H9 (cell line): ENCODE measurements at regions not wholly inside any gene's neighbourhood (a gene's known extent, or its start where the extent isn't known, plus 50 kb on each side); places are given as distances from the start of the nearest gene placed in this dataset.

ENCODE experiments used
- DNase-seq: peaks from one replicate; pipeline ENCODE4 v3.0.0-alpha.2; 2017
- H2AFZ ChIP-seq: one replicate; pipeline ENCODE4 v1.6.1; 2013; ENCODE audit warnings: mild to moderate bottlenecking, low read length, control low read depth, moderate library complexity
- H2AK5ac ChIP-seq: 2 replicates; pipeline ENCODE4 v1.6.1; 2013; ENCODE audit warnings: low read length, control low read depth, mixed read lengths; ENCODE audit not compliant: insufficient read length
- H2BK120ac ChIP-seq: one replicate; pipeline ENCODE4 v1.6.1; 2013; ENCODE audit warnings: low read depth, mild to moderate bottlenecking, low read length, control low read depth, inconsistent platforms; ENCODE audit not compliant: poor library complexity, severe bottlenecking
- H2BK12ac ChIP-seq: 2 replicates; pipeline ENCODE4 v1.6.1; 2013; ENCODE audit warnings: low read length, control low read depth, mixed read lengths, low read depth; ENCODE audit not compliant: insufficient read length
- H2BK15ac ChIP-seq: 2 replicates; pipeline ENCODE4 v1.6.1; 2013; ENCODE audit warnings: low read depth, low read length, control low read depth
- H2BK20ac ChIP-seq: one replicate; pipeline ENCODE4 v1.6.1; 2013; ENCODE audit warnings: low read depth, mild to moderate bottlenecking, low read length, control low read depth, inconsistent platforms; ENCODE audit not compliant: poor library complexity, severe bottlenecking
- H2BK5ac ChIP-seq: 2 replicates; pipeline ENCODE4 v1.6.1; 2013; ENCODE audit warnings: low read length, control low read depth, mixed read lengths; ENCODE audit not compliant: insufficient read length
- H3K14ac ChIP-seq: 2 replicates; pipeline ENCODE4 v1.6.1; 2013; ENCODE audit warnings: low read length, control low read depth; ENCODE audit not compliant: insufficient read depth
- H3K18ac ChIP-seq: 2 replicates; pipeline ENCODE4 v1.6.1; 2013; ENCODE audit warnings: low read depth, mild to moderate bottlenecking, mixed read lengths, low read length, control low read depth; ENCODE audit not compliant: insufficient read length
- H3K23ac ChIP-seq: 2 replicates; pipeline ENCODE4 v1.6.1; 2013; ENCODE audit warnings: low read length, control low read depth, mixed read lengths, low read depth; ENCODE audit not compliant: insufficient read length
- H3K23me2 ChIP-seq: 2 replicates; pipeline ENCODE4 v1.6.1; 2013; ENCODE audit warnings: low read depth, mild to moderate bottlenecking, mixed read lengths, low read length, control low read depth; ENCODE audit not compliant: insufficient read length, poor library complexity, severe bottlenecking
- H3K27ac ChIP-seq: 2 replicates; pipeline ENCODE4 v1.5.1; 2013; ENCODE audit warnings: low read length, control low read depth, mixed read lengths, low read depth; ENCODE audit not compliant: insufficient read length
- H3K27me3 ChIP-seq: 2 replicates; pipeline ENCODE4 v1.6.1; 2013; ENCODE audit warnings: low read length, control low read depth, inconsistent platforms; ENCODE audit not compliant: insufficient read depth
- H3K4ac ChIP-seq: 2 replicates; pipeline ENCODE4 v1.6.1; 2013; ENCODE audit warnings: low read depth, mild to moderate bottlenecking, control low read depth, inconsistent platforms, low read length, moderate library complexity
- H3K4me1 ChIP-seq: 2 replicates; pipeline ENCODE4 v1.6.1; 2013; ENCODE audit warnings: low read length, control low read depth, inconsistent platforms; ENCODE audit not compliant: insufficient read depth
- H3K4me2 ChIP-seq: 2 replicates; pipeline ENCODE4 v1.6.1; 2013; ENCODE audit warnings: low read length, control low read depth, mixed read lengths; ENCODE audit not compliant: insufficient read length, insufficient read depth
- H3K56ac ChIP-seq: 2 replicates; pipeline ENCODE4 v1.6.1; 2013; ENCODE audit warnings: low read depth, mild to moderate bottlenecking, mixed read lengths, low read length, control low read depth; ENCODE audit not compliant: insufficient read length
- H3K79me1 ChIP-seq: 2 replicates; pipeline ENCODE4 v1.6.1; 2013; ENCODE audit warnings: low read depth, mild to moderate bottlenecking, moderate library complexity, low read length, control low read depth, inconsistent platforms; ENCODE audit not compliant: insufficient read depth, poor library complexity, severe bottlenecking
- H3K79me2 ChIP-seq: 2 replicates; pipeline ENCODE4 v1.6.1; 2013; ENCODE audit warnings: low read length, control low read depth, inconsistent platforms; ENCODE audit not compliant: insufficient read depth
- H3K9ac ChIP-seq: 2 replicates; pipeline ENCODE4 v1.6.1; 2013; ENCODE audit warnings: low read length, control low read depth, mixed read lengths; ENCODE audit not compliant: insufficient read length; ENCODE audit errors: extremely low read depth
- H3K9me3 ChIP-seq: one replicate; pipeline ENCODE4 v1.6.1; 2013; ENCODE audit warnings: low read depth, low read length, inconsistent platforms; ENCODE audit not compliant: control insufficient read depth
- H3T11ph ChIP-seq: one replicate; pipeline ENCODE4 v1.6.1; 2013; ENCODE audit warnings: mild to moderate bottlenecking, low read length, control low read depth, inconsistent platforms
- H4K20me1 ChIP-seq: one replicate; pipeline ENCODE4 v1.6.1; 2013; ENCODE audit not compliant: control insufficient read depth, insufficient read length, insufficient read depth
- H4K5ac ChIP-seq: 2 replicates; pipeline ENCODE4 v1.6.1; 2013; ENCODE audit warnings: low read depth, mild to moderate bottlenecking, mixed read lengths, low read length, control low read depth; ENCODE audit not compliant: insufficient read length
- H4K8ac ChIP-seq: replicated peaks from 2 replicates; pipeline ENCODE4 v1.6.1; 2013; ENCODE audit warnings: low read length, control low read depth, mixed read lengths, low read depth; ENCODE audit not compliant: insufficient read length
- H4K91ac ChIP-seq: 2 replicates; pipeline ENCODE4 v1.6.1; 2013; ENCODE audit warnings: low read depth, mild to moderate bottlenecking, moderate library complexity, mixed read lengths, low read length, control low read depth; ENCODE audit not compliant: insufficient read length
- H3K27ac Mint-ChIP-seq, 3 experiments: 2 replicates in 2 of 3; 3 replicates in 1 of 3; pipeline ENCODE4 v1.8.0; 2020 to 2021; ENCODE audit warnings: mixed read lengths in 3 of 3, mild to moderate bottlenecking in 1 of 3, moderate library complexity in 1 of 3
- H3K27me3 Mint-ChIP-seq: 2 replicates; pipeline ENCODE4 v1.8.0; 2021; ENCODE audit warnings: low read depth, mild to moderate bottlenecking, moderate library complexity, mixed read lengths
- H3K36me3 Mint-ChIP-seq, 3 experiments: 2 replicates in 2 of 3; 3 replicates in 1 of 3; pipeline ENCODE4 v1.8.0; 2020 to 2021; ENCODE audit warnings: low read depth in 3 of 3, mixed read lengths in 3 of 3; ENCODE audit not compliant: insufficient read depth in 1 of 3
- H3K4me1 Mint-ChIP-seq, 2 experiments: 2 replicates each; pipeline ENCODE4 v1.8.0; 2020; ENCODE audit warnings: mixed read lengths in 2 of 2
- H3K4me3 Mint-ChIP-seq, 2 experiments: 2 replicates in 1 of 2; 3 replicates in 1 of 2; pipeline ENCODE4 v1.8.0; 2020 to 2021; ENCODE audit warnings: mild to moderate bottlenecking in 2 of 2, mixed read lengths in 2 of 2, moderate library complexity in 1 of 2
- H3K9me3 Mint-ChIP-seq, 2 experiments: 2 replicates in 1 of 2; 3 replicates in 1 of 2; pipeline ENCODE4 v1.8.0; 2020; ENCODE audit warnings: mild to moderate bottlenecking in 2 of 2, mixed read lengths in 2 of 2, moderate library complexity in 1 of 2
- CTCF ChIP-seq: fragments of 200-600 bp; sonication (generic); conservative IDR thresholded peaks from 3 replicates; pipeline ENCODE4 v1.8.0; 2021; ENCODE audit warnings: antibody characterized with exemption, mild to moderate bottlenecking

- TF ChIP-seq CTCF = no peak
- Histone ChIP-seq H4K8ac (no peak overlapping the region), H3K4ac (no peak overlapping the region), H2BK20ac (no peak overlapping the region), H4K91ac (no peak overlapping the region), H2BK120ac (no peak overlapping the region), H2AK5ac (no peak overlapping the region), H3K9me3 (no peaks in the 10 kb centered on the region), H3K14ac (no peak overlapping the region), H2AFZ (no peak overlapping the region), H4K5ac (no peak overlapping the region), H3K79me1 (no peaks in the 10 kb centered on the region), H3K23ac (no peak overlapping the region), H2BK12ac (no peak overlapping the region), H3K56ac (no peak overlapping the region), H3K79me2 (no peaks in the 10 kb centered on the region), H3K27ac (no peak overlapping the region), H3K18ac (no peak overlapping the region), H4K20me1 (no peaks in the 10 kb centered on the region), H2BK5ac (no peak overlapping the region), H3T11ph (no peak overlapping the region), H3K4me2 (no peak overlapping the region), H3K23me2 (no peaks in the 10 kb centered on the region), H2BK15ac (no peak overlapping the region), H3K9ac (no peak overlapping the region), H3K27me3 (no peaks in the 10 kb centered on the region), H3K4me1 (no peaks in the 10 kb centered on the region)
- H3K27ac Mint-ChIP-seq = no peak overlapping the region
- H3K4me3 Mint-ChIP-seq = no peak overlapping the region
- DNase-seq = no peak
- H3K4me1 Mint-ChIP-seq = peaks cover 0 to under 1% of the 10 kb centered on the region in 2 experiments; a peak in 1 of 4 replicates
- H3K9me3 Mint-ChIP-seq = peaks cover 9 to 13% of the 10 kb centered on the region in 2 experiments
- no peaks in the 10 kb centered on the region for H3K27me3 Mint-ChIP-seq
- H3K36me3 Mint-ChIP-seq = peaks cover 0 to 9% (median 0%) of the 10 kb centered on the region in 3 experiments; a peak in 4 of 7 replicates
Measured at GRCh38 chr12:76135456-76135855, 51.0 kb upstream of the NAP1L1 start.
